ENCODE measurements at regions not wholly inside any gene's neighbourhood (a gene's known extent, or its start where the extent isn't known, plus 50 kb on each side); places are given as distances from the start of the nearest gene placed in this dataset.
"Not testable (repeated sequence)": the region's sequence is repeated elsewhere in the genome, so short reads cannot be mapped to it uniquely, and the experiment has no call there.

DNA sequence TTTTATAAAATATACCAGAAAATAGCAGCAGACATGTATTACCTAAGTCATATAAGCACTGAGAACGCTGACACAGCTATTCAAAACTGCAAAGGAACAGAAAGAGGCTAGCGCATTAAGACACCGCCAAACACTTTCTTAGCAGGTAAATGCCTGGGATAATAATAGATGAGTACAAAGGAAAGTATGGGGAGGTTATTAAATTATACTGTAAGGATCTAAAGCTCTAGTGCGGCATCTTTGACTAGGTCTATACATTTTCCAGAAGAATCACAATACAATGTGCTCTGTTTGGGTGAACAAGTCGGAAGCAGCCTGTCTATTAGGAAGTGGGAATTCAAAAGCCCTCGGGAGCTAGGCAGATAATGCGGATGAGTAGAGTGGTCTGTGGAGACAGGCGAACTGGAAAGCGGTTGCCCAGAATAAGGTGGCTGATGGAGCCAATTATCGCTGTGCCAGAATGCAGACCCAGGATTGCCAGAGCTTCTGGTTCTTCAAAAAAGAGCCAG, 443.6 kb upstream of the TENM3 start:
- peaks cover 0 to 16% (median 8%) of the 10 kb centered on the region in 11 donors for H3K9me3 ChIP-seq
- TF ChIP-seq, protein P1, sequence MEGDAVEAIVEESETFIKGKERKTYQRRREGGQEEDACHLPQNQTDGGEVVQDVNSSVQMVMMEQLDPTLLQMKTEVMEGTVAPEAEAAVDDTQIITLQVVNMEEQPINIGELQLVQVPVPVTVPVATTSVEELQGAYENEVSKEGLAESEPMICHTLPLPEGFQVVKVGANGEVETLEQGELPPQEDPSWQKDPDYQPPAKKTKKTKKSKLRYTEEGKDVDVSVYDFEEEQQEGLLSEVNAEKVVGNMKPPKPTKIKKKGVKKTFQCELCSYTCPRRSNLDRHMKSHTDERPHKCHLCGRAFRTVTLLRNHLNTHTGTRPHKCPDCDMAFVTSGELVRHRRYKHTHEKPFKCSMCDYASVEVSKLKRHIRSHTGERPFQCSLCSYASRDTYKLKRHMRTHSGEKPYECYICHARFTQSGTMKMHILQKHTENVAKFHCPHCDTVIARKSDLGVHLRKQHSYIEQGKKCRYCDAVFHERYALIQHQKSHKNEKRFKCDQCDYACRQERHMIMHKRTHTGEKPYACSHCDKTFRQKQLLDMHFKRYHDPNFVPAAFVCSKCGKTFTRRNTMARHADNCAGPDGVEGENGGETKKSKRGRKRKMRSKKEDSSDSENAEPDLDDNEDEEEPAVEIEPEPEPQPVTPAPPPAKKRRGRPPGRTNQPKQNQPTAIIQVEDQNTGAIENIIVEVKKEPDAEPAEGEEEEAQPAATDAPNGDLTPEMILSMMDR (IDR thresholded peaks at IDR 0.05): no peak
- WGBS, 2 donors: 87 to 88% methylated on average over 10 of the region's 10 CpGs
- no peaks in the 10 kb centered on the region for H3K4me1 ChIP-seq
- no peak overlapping the region for H3K27ac ChIP-seq
- DNase-seq (no peak), ATAC-seq (no peak)
- H3K36me3 ChIP-seq: no peaks in the 10 kb centered on the region
- intact Hi-C loops (cut with DNase I): no loop called here
- no peak overlapping the region for H3K4me3 ChIP-seq
- no peaks in the 10 kb centered on the region for H3K27me3 ChIP-seq

DNA sequence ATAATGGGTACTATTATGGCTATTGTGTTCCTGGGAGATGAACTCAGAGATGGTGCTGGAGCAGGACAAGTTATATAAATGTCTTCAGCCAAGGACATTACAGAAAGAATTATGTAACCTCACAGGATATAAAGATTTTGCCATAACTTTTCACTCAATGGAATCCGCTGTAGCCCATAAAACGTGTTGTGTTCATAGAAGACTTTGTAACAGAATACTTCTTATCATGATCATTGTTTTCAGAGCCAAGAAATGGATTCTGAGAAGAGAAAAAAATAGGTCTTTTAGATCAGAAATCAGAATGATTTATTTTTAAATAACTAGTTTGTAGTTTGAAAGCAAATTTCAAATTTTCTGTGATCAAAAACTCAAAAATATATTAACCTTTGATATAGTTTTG, 441.0 kb upstream of the TENM3 start:
- Histone ChIP-seq H3K36me3 (no peaks in the 10 kb centered on the region), H3K4me1 (no peaks in the 10 kb centered on the region), H3K4me3 (no peak overlapping the region), H3K27ac (no peak overlapping the region), H3K9me3 (no peaks in the 10 kb centered on the region), H3K27me3 (no peaks in the 10 kb centered on the region)
- ATAC-seq: no peak
- 73 to 84% methylated on average over 2 of the region's 2 CpGs for WGBS, 2 donors
- no peak for DNase-seq
- intact Hi-C loops (cut with DNase I): no loop called here
- TF ChIP-seq, protein P1 (IDR thresholded peaks at IDR 0.05): no peak

DNA sequence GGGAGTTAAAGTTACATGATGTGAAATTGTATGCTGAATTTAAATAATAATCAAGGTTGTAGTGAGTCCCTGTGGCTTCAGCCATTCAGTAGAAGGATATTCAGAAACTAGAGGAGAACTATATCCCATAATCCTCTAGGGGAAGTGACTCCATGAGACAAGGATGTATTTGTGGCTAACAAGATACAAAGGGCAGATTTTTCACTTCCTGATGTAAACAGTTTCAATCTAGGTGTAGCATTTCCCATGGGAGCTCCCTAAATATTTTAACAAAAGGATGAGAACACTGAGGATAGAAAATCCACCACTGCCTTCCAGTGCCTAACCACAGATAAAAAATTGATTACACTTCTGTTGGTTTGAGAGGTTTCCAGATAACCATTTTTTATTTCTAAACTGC, 435.4 kb upstream of the TENM3 start:
- Histone ChIP-seq H3K36me3 (no peaks in the 10 kb centered on the region), H3K27ac (no peak overlapping the region), H3K27me3 (no peaks in the 10 kb centered on the region), H3K4me3 (no peak overlapping the region), H3K9me3 (peaks cover 0 to 6% (median 0%) of the 10 kb centered on the region in 11 donors), H3K4me1 (no peaks in the 10 kb centered on the region)
- DNase-seq (no peak), ATAC-seq (no peak)
- TF ChIP-seq, protein P1 (IDR thresholded peaks at IDR 0.05): no peak
- intact Hi-C loops (cut with DNase I): no loop called here

DNA sequence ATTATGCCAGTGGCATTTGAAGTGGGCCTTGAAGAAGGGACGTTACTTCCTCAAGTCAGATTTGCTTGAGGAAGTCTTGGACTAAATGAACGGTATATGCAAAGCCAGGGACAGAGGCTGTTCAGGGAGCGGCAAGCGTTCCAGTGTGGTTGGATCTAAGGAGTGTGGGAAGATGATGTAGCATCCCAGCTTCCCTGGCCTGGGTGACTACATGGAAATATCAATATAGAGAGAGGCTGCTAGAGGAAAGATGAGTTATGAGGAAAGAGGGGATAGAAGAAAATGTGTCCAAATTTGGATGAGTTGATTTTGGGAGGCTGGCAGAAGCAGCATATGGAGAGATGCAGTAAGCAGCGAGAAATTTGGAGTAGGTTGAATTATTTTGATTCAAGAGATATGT, 432.5 kb upstream of the TENM3 start:
- intact Hi-C loops (cut with DNase I): no loop called here
- no peaks in the 10 kb centered on the region for H3K4me1 ChIP-seq
- 81 to 86% methylated on average over 5 of the region's 5 CpGs for WGBS, 2 donors

DNA sequence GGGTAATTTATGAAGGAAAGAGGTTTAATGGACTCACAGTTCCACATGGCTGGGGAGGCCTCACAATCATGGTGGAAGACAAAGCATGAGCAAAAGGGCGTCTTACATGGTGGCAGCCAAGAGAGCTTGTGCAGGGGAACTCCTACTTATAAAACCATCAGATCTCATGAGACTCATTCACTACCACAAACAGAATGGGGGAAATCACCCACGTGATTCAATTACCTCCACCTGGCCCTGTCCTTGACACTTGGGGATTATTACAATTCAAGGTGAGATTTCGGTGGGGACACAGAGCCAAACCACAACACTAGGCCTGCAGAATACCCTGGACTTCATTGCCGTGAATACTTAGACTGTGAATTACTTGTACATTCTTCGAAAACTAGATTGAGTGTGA, 431.7 kb upstream of the TENM3 start:
- ATAC-seq; H3K27me3 ChIP-seq; H3K36me3 ChIP-seq; DNase-seq; H3K4me3 ChIP-seq; H3K9me3 ChIP-seq; H3K27ac ChIP-seq; intact Hi-C loops (cut with DNase I); H3K4me1 ChIP-seq: not testable (repeated sequence)
- 87 to 92% methylated on average over 5 of the region's 5 CpGs for WGBS, 2 donors

More for the DNA sequence above, 432.5 kb upstream of the TENM3 start:
- H3K4me3 ChIP-seq: no peak overlapping the region
- ATAC-seq: peak in 3 of 8 donors; percentile 42 to 65 (median 55)
- H3K36me3 ChIP-seq: no peaks in the 10 kb centered on the region
- H3K27me3 ChIP-seq: no peaks in the 10 kb centered on the region
- TF ChIP-seq, protein P1 (IDR thresholded peaks at IDR 0.05): no peak
- DNase-seq: no peak
- no peak overlapping the region for H3K27ac ChIP-seq
- peaks cover 0 to 6% (median 0%) of the 10 kb centered on the region in 11 donors for H3K9me3 ChIP-seq
